NCI-H1105 (cell line): ENCODE measurements at regions not wholly inside any gene's neighbourhood (a gene's known extent, or its start where the extent isn't known, plus 50 kb on each side); places are given as distances from the start of the nearest gene placed in this dataset.
"Not testable (repeated sequence)": the region's sequence is repeated elsewhere in the genome, so short reads cannot be mapped to it uniquely, and the experiment has no call there.

Experiments used
- DNase-seq: peaks from one replicate; lab custom pipeline; 2025; lab: John Stamatoyannopoulos, UW

DNA sequence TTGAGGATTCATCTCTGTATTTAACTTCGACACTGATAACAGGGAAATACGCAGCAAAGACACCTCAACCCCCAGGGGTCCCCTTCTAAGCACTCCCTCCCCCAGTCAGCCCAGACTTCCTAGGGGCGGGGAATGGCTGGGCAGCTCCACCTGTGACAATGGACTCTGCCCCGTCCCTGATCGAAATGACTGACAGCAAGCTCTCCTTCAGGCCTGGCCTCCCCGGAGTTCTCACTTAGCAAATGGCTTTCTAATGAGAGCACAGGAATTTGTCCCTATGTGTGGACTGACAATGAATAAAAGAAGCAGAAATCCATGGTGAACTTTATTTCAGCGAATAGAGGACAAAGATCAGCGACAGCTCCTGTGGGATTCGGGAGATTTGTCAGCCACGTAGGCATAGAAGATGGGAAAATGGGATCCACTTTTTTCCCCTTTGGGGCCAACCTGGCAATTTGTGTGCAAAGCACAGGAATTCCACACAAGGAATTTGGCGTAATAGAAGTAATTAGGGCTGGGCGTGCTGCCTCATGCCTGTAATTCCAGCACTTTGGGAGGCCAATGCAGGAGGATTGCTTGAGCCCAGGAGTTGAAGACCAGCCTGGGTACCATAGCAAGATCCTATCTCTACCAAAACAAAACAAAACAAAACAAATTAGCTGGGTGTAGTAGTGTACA, 63.8 kb downstream of the TNFAIP2 start:
- DNase-seq = no peak

DNA sequence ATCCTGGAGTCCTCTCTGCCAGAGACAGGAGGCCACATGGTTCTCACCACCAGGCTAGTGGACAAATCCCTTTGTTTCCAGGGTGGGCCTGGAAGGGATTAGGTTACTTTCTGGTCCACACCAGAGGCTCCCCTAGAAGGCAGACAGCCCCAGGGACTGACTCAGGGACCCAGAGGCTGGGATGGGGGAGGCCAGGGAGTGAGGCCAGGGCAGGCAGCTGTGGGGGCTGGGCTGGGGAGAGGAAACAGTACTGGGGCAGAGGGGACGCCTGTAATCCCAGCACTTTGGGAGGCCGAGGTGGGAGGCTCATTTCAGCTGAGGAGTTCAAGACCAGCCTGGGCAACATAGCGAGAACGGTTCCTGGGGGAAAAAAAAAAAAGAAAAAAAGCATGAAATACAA, 64.7 kb downstream of the TNFAIP2 start:
- DNase-seq = no peak

DNA sequence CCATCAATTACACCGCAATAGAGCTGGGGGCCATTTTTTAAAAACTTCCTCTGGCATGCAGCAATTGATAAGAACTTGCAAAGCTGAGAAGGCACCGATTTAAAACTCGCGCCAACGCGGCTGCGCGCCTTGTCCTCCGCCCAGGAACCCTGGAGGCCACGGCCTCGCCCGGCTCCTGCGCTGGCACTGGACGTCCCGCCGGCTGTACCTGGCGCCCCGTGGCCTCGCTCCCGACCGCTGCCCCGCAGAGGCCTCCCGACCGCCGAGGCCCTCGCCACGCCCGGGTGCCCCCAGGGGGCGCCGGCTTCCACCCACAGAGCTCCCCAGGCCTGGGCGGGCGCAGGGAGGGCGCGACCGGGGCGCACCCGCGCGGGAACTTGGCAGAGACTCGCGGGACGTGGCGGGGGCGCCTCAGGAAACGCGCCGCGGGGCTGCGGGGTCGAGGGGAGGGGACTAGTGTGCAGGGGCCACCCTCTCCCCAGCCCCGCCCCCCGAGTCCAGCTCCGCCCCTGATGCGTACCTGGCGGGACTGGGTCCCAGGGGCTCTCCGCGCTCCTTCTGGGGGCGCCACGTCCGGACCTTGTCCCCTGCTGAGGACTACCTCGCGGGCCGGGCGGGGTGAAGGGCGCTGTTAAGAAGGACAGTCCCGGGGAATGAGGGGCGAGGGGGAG, 65.7 kb downstream of the TNFAIP2 start:
- DNase-seq = no peak

DNA sequence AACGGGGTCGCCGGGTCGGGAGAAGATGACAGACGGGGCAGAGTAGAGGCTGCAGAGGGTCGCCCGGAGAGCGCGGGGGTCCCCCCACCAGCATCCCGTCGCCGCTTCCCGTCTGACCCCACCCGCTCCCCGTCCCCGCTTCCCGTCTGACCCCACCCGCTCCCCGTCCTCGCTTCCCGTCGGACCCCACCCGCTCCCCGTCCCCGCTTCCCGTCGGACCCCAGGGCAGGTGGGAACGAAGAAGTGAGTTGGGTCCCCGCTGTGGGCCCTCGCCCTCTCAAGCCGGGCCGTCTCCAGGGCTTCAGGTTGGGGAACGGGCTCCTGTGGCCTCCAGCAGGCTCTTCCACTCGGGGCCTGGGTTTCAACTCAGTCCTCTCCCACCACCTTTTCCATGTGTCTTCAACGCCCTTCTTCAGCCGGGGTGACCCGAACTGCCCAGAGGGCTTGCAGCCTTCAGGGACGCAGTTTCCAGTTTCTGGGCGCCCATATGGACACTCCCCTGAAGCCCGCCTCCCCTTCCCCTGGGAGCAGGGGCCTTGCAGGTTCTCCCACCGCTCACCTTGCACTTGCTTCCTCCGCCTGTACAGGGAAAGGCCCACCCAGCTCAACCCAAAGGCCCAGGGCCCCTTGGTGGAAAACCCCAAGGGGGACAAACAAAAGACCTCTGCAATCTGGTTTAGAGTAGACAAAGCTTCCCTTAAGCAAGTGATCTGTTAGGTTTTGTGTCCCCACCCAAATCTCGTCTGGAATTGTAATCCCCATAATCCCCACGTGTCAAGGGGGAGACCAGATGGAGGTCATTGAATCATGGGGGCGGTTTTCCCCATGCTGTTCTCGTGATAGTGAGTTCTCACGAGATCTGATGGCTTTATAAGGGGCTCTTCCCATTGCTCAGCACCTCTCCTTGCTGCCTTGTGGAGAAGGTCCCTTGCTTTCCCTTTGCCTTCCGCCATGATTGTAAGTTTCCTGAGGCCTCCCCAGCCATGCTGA, 66.5 kb downstream of the TNFAIP2 start:
- DNase-seq = no peak

DNA sequence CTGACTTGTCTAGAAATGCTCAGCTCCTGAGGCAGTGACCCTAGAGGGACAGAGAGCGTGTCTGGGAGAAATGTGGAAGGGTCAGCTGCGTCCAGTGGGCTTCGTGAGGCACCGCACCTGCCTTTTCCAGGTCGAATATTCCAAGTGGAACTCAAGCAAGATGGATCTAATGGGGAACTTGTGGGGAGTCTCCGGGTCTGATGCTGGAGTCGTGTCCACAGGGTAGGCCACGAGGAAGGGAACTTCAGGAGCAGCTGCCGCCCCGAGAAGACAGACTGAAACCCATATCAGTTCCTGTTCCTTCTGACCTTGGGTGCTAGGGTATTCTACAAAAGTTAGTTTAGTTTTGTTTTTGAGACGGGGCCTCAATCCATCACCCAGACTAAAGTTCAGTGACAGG, 67.5 kb downstream of the TNFAIP2 start:
- DNase-seq = no peak

DNA sequence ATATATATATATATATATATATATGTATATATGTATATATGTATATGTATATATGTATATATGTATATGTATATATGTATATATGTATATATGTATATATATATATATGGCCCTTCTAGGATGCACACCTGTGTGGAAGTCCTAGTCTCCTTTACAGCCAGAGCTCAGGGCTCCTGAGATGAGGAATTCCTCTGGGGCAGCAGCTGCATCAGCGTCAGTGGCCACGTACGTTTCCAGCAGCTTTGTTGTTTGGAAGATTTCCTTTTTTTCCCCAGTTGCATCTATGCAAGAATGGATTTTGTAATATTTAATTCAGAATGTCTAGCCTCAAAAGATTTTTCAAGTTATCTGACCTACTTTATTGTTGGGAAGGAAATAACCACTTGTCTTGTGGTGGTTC, 68.6 kb downstream of the TNFAIP2 start:
- DNase-seq = no peak

DNA sequence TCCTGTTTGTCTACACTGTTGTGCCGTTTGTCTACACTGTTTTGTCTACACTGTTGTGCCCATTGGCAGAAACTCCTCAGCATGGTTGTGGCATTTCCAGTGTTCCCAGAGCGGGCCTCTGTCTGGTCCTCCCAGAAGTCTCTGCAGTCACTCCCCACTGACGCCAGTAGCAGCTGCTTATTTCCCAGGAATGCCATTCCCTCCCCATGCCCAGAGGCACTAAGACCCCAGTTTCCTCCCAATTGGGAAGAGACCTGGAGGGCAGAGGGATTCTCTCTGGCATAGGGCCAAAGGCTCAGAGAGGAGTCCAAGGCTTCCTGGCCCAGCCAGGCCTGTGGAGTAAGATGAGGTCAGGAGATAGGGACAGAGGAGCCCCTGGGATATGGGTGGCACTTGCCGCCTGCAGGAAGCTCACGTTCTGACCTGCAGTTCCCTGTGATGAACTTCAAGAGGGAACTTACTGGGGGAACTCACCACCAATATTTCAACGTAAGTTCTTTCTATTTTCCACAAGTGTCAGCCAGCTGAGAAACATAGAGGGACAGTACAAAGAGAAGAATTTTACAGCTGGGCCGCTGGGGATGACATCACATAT, 69.1 kb downstream of the TNFAIP2 start:
- DNase-seq = no peak

DNA sequence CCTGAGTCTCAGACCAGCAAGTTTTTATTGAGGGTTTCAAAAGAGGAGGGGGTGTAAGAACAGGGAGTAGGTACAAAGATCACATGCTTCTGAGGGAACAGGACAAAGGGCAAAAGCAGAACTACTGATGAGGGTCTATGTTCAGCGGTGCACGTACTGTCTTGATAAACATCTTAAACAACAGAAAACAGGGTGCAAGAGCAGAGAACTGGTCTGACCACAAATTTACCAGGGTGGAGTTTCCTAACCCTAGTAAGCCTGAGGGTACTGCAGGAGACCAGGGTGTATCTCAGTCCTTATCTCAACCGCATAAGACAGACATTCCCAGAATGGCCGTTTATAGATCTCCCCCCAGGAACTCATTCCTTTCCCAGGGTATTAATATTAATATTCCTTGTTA, 69.6 kb downstream of the TNFAIP2 start:
- DNase-seq = not testable (repeated sequence)

DNA sequence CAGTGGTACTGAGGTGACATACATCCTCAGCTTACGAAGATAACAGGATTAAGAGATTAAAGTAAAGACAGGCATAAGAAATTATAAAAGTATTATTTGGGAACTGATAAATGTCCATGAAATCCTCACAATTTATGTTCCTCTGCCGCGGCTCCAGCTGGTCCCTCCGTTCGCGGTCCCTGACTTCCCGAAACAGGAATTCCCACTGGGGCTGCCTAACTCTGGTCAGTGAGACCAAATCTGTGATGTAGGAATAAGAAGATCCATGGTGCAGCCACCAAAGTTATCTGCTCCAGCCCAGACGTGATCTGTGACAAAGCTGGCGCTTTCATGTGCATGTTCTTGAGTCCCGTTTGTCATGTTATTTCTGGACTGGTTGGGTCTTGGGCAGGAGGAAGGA, 70.2 kb downstream of the TNFAIP2 start:
- DNase-seq = not testable (repeated sequence)

DNA sequence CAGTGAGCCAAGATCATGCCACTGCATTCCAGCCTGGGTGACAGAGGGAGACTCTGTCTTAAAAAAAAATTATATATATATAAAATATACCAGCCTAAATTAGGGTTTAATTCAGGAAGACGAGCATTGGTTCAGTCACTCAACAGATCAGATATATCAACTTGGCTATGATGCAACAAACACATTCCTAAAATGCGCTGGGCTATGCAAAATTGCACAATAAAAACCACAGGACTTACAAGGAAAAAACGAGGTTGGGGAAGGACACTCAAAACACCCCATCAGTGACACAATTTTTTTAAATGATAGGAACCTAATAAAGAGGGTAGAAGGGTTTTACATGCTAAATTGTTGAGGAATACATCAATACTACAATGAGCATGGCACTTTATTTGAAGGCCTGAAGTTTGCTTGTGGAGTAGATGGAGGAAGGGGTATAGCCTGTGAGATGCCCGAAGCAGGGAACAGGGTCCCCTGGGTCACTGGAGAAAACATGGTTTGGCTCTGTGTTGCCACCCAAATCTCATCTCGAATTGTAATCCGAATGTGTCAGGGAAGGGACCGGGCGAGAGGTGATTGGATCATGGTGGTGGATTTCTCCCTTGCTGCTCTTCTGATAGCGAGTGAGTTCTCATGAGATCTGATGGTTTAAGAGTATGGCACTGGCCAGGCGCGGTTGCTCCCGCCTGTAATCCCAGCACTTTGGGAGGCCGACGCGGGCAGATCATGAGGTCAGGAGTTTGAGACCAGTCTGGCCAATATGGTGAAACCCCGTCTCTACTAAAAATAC, 71.2 kb downstream of the TNFAIP2 start:
- no peak for DNase-seq

DNA sequence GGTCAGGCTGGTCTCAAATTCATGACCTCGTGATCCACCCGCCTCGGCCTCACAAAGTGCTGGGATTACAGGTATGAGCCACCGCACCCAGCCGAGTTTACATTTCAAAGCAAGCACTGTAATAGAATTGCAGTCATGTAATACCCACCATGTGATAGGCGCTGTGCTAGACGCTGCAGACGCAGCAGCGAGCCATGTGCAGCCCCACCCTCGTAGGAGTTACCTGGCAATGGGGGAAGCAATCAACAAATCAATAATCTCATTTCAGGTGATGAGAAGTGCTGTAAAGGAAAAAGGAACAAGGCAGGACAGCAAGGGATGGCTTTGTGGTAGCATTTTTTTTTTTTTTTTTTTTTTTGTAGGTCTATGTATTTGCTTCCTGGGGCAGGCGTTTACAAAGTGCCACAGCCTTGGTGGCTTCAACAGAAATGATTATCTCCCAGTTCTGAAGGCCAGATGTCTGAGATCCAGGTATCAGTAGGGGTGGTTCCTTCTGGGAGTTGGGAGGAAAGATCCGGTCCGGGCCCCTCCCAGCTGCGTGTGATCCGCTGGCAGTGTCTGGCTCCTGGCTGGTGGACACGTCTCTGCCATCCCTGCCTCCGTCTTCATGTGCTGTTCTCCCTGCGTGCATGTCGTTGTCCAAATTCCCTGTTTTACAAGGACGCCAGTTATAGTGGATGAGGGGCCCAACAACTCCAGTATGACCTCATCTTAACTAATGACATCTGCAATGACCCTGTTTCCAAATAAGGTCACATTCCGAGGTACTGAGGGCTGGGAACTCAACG, 72.8 kb downstream of the TNFAIP2 start:
- no peak for DNase-seq

DNA sequence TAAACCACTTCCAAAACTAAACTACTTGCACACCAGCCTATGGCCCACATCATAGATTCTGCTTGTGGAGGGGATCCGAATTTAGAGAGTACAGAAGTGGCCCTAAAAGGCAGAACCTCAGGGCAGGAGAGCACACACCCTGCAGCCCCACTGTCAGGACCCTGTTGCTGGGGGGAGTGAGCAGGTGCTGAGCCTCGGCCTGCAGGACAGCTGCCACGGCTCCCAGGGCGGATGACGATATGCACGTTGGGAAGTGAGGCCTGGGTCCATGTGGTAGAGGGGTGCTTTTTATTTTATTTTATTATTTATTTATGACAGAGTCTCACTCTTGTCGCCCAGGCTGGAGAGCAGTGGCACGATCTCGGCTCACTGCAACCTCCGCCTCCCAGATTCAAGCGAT, 73.5 kb downstream of the TNFAIP2 start:
- no peak for DNase-seq

DNA sequence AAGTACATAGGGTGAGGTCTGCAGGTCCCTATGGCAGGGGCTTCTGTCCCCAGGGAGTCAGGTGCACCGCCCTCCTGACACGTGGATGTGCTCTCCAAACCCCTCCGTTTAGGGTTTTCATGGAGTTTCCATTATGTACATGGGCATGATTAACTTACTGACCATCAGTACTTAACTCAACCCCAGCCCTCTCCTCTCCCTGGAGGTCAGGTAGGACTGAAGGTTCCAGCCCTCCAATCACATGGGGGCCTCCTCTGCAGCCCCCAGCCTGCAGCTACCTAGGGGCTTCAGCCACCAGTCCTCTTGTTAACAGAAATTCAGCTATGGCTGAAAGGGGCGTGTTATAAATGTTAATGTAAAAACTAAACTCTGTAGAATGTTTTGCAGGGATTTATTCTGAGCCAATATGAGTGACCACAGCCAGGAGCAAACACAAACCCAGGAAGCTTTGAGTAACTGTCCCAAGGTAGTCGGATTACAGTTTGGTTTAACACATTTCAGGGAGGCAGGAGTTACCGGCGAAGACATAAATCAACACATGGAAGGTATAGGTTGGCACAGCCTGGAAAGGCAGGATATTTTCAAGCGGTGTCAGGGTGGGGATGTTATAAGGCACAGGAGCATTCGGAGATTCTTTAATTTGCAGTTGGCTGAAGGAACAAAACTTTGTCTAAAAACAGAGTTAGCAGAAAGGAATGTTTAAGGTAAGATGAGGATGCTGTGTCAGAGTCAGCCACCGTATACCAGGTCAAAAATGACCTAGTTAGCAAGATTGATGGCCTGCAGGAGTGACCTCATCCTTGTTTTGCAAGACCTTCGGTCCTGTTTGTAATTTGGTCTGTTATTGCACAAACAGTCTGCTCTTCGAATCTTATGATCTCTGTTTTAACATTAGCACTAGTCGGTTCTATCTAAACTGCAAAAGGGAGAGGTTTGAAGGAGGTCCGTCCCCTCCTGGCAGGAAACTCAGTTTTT, 75.2 kb downstream of the TNFAIP2 start:
- no peak for DNase-seq

DNA sequence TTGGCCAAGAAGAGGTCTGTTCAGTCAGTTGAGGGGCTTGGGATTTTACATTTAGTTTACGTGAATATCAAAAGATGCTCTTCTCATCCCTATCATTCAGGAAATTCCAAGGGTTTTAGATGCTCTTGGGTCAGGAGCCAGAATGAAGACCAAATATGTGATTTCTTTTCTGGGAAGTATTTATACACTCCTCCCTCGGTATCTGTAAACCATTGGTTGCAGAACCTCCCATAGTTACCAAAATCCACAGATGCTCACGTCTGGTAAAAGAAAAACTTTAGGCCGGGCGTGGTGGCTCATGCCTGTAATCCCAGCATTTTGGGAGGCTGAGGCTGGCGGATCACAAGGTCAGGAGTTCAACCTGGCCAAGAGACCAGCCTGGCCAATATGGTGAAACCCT, 75.9 kb downstream of the TNFAIP2 start:
- no peak for DNase-seq

DNA sequence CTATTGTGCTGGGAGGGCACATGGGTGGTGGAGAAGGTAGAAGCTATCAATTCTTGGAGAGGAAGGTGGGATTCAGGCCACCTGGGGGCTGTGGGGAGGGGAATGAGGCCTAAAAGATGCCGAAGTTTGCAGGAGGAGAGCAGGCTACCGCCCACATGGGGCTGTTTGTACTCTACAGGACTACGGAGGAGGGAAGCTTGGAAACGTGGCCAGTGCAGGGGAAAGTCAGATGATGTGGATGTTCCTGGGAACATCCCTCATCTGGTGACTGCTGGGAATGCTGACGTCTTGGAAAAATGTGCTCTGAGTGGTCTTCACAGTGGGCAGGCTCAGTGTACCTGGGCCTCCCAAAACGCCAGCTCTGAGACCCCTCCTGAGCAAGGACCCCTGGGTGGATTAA, 78.5 kb downstream of the TNFAIP2 start:
- DNase-seq = no peak

DNA sequence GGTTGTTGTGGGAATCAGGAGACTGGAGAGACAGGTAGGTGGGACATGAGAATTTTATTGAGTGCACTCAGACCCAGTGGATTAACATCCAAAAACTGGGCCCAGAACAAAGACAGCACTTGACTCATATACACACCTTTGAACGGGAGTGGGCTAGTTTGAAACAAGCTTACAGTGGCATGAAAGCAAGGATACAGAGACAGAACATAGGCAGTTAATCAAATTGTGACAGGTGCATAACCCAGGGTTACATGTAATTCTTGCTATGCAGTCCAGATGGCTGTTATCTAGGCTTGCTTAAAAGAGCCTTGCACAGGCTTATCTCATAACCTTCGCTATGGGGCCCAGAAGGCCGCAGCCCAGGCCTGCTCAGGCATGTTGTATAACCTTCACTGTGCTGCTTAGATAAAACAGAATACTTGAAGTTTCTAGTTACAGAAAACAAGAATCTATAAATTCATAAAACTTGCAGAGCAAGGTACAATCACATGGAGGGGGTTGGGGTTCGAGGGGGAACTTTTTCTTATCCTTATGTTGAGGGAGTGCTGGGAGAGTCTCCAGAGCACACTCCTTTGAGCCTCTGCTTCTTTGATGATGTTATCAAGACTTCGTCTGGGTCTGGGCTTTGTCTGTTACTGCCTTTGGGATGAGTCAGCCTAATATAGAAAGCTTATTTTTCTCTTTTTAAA, 81.7 kb downstream of the TNFAIP2 start:
- no peak for DNase-seq

DNA sequence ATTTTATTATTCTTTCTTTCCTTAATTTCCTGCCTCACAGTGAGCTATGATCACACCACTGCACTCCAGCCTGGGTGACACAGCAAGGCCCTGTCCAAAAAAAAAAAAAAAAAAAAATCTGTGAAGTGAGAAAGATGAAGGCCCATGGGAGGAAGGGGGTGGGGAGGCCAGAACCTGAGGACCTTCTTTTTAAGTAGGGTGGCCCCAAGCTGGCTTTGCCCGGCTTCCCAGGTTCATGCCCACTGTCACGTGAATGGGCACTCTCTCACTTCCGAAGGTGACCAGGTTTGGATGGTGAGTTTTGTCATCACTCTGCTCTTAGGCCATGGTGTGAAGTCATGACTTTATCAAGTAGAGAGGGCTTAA, 82.3 kb downstream of the TNFAIP2 start:
- no peak for DNase-seq

DNA sequence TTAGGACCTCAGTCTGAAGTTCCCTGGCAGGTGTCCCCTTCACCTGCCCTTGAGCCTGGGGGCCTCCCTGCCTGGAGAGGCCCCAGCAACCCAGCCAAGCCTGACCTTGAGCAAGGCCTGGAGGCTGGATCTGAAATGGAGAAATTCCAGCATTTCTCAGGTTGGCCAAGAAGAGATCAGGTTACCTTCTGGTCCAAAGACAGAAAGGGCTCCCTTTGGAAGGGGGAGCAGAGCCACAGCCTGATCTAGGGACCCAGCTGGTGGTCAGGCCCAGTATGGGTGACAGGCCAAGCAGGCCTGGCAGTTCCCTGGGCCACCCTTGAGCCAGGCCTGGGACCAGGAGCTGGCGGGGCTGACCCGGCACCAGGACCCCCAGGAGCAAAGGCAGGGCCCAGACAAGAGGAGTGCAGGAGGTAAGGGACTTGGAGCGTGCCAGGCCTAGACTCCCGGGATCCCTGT, 82.8 kb downstream of the TNFAIP2 start:
- no peak for DNase-seq

DNA sequence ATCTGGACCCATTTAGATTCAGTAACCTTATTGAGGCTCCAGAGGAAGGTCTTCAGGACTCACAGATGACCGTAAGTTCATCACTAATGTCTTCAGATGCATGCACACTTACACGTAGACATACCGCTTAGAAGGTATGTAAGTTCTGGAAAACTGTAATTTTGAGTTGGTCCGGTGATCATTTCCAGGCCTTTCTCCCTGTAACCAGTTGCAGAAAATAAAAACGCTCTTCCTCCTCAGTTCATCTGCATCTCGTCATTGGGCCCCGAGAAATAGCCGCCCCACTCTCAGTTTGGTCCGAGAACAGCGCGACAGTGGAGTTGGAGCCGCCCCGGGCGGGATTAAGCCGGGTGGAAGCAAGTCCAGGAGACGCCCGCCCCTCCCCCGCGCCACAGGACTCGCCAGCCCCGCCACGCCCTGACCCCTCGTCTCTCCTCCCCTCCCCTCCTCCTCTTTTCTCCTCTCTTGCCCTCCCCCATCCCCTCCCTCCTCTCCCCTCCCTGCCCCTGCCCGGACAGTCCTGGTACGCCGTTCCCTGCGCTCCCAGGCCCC, 83.7 kb downstream of the TNFAIP2 start:
- no peak for DNase-seq
